RWPE2 (cell line): ENCODE measurements at regions not wholly inside any gene's neighbourhood (a gene's known extent, or its start where the extent isn't known, plus 50 kb on each side); places are given as distances from the start of the nearest gene placed in this dataset.

Experiments used
- ATAC-seq: fragments of 200-7000 bp; cut with Tn5 transposase; 3 replicates; pipeline ENCODE4 v1.9.1; 2021; ENCODE audit warnings: low read depth
- DNase-seq: peaks from one replicate; pipeline ENCODE4 v3.0.0-alpha.2; 2020; ENCODE audit warnings: low spot score
- H3K27ac ChIP-seq: fragments of 450-650 bp; 2 replicates; pipeline ENCODE4 v1.5.1; 2017; ENCODE audit warnings: mild to moderate bottlenecking; ENCODE audit not compliant: poor library complexity, severe bottlenecking
- H3K27me3 ChIP-seq: fragments of 250-450 bp; sonication (Bioruptor Pico); 2 replicates; pipeline ENCODE4 v1.5.1; 2021; ENCODE audit warnings: mild to moderate bottlenecking, moderate library complexity; ENCODE audit not compliant: insufficient read depth, poor library complexity, severe bottlenecking
- H3K36me3 ChIP-seq: fragments of 250-450 bp; sonication (Bioruptor Pico); 2 replicates; pipeline ENCODE4 v1.5.1; 2020; ENCODE audit warnings: low read depth, mild to moderate bottlenecking, moderate library complexity
- H3K4me1 ChIP-seq: fragments of 250-450 bp; sonication (Bioruptor Pico); 2 replicates; pipeline ENCODE4 v1.5.1; 2021; ENCODE audit warnings: mild to moderate bottlenecking, moderate library complexity; ENCODE audit not compliant: insufficient read depth, poor library complexity, severe bottlenecking
- H3K4me3 ChIP-seq: fragments of 250-450 bp; sonication (Bioruptor Pico); 2 replicates; pipeline ENCODE4 v1.5.1; 2021; ENCODE audit warnings: mild to moderate bottlenecking, moderate library complexity; ENCODE audit not compliant: severe bottlenecking
- H3K9me3 ChIP-seq: fragments of 250-450 bp; sonication (Bioruptor Pico); 2 replicates; pipeline ENCODE4 v1.5.1; 2021; ENCODE audit warnings: mild to moderate bottlenecking, moderate library complexity; ENCODE audit not compliant: severe bottlenecking
- CTCF ChIP-seq: fragments of 450-650 bp; IDR thresholded peaks from one replicate; pipeline ENCODE4 v1.5.1; 2017; ENCODE audit warnings: mild to moderate bottlenecking, moderate library complexity; ENCODE audit not compliant: poor library complexity, severe bottlenecking

DNA sequence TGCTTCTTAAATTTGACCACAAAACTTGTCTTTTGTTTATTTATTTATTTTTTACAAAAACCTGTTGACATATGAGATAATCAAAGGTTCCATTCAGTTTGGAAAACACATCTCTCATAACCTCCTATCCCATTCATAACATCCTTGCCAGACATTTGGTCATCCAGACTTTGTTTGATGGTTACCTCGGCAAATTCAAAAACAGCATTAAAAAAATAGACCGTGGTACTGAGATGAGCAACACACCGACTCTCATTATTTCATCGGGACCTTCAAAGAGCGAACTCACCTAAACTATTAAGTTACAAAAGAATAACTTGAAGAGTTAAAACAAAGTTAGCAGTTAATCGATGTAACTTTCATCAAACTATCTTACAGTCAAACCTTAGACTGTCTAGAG, 85.8 kb upstream of the RPS6KA3 start:
- ATAC-seq (no peak), DNase-seq (no peak)
- TF ChIP-seq CTCF = no peak
- H3K36me3 ChIP-seq = no peaks in the 10 kb centered on the region
- no peaks in the 10 kb centered on the region for H3K9me3 ChIP-seq
- no peak overlapping the region for H3K4me3 ChIP-seq
- no peak overlapping the region for H3K27ac ChIP-seq
- H3K27me3 ChIP-seq = no peaks in the 10 kb centered on the region
- no peaks in the 10 kb centered on the region for H3K4me1 ChIP-seq

- Histone ChIP-seq H3K4me1 (no peaks in the 10 kb centered on the region), H3K4me3 (no peak overlapping the region), H3K36me3 (no peaks in the 10 kb centered on the region), H3K27ac (no peak overlapping the region), H3K9me3 (no peaks in the 10 kb centered on the region), H3K27me3 (no peaks in the 10 kb centered on the region)
- no peak for TF ChIP-seq CTCF
- DNase-seq (no peak), ATAC-seq (no peak)
These were observed 83.9 kb upstream of the RPS6KA3 start for GRCh38 chrX:20350596-20350995.

- no peaks in the 10 kb centered on the region for H3K27me3 ChIP-seq
- H3K9me3 ChIP-seq = no peaks in the 10 kb centered on the region
- ATAC-seq = no peak
- no peak for TF ChIP-seq CTCF
- no peak overlapping the region for H3K27ac ChIP-seq
- H3K4me1 ChIP-seq = no peaks in the 10 kb centered on the region
- no peak for DNase-seq
- no peak overlapping the region for H3K4me3 ChIP-seq
- no peaks in the 10 kb centered on the region for H3K36me3 ChIP-seq
These were observed 81.4 kb upstream of the RPS6KA3 start for GRCh38 chrX:20348139-20348538.

GRCh38 chrX:20347481-20347880, 80.8 kb upstream of the RPS6KA3 start:
- Histone ChIP-seq H3K4me1 (no peaks in the 10 kb centered on the region), H3K4me3 (no peak overlapping the region), H3K27ac (no peak overlapping the region), H3K27me3 (no peaks in the 10 kb centered on the region), H3K36me3 (no peaks in the 10 kb centered on the region), H3K9me3 (no peaks in the 10 kb centered on the region)
- DNase-seq = no peak
- ATAC-seq = no peak
- no peak for TF ChIP-seq CTCF

DNA sequence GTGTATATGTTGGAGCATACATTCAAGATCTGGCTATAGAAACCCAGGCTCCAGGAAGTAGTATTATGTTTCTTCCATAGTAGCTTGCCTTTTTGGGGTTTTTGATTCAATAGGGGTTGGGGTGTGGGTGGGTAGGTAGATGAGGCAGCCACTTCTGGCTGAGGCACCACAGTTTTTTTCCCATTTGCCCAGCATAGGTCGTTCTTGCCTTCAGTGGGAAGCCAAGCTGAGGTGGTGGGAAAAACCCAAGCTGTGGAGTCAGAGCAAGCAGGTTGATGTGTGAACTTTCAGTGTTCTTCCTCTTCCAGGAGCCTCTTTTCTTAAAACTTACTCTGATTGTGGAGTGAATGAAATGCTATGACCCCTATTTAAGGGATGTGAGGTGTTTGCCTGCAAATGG, 67.0 kb upstream of the RPS6KA3 start:
- Histone ChIP-seq H3K27me3 (no peaks in the 10 kb centered on the region), H3K36me3 (no peaks in the 10 kb centered on the region), H3K4me3 (no peak overlapping the region), H3K27ac (no peak overlapping the region), H3K9me3 (no peaks in the 10 kb centered on the region), H3K4me1 (no peaks in the 10 kb centered on the region)
- ATAC-seq = no peak
- DNase-seq = no peak
- no peak for TF ChIP-seq CTCF
